AG09309 (cell line): ENCODE measurements at regions not wholly inside any gene's neighbourhood (a gene's known extent, or its start where the extent isn't known, plus 50 kb on each side); places are given as distances from the start of the nearest gene placed in this dataset.

Source experiments
- DNase-seq: peaks from one replicate; pipeline ENCODE4 v3.0.0-alpha.2; 2010; ENCODE audit warnings: low read depth
- H3K4me3 ChIP-seq: 2 replicates; pipeline ENCODE4 v1.5.1; 2011; ENCODE audit warnings: mild to moderate bottlenecking, low read depth, low read length, moderate library complexity; ENCODE audit not compliant: control insufficient read depth
- TF ChIP-seq, protein P1 (sequence below): IDR thresholded peaks from 2 replicates; pipeline ENCODE4 v1.5.1; 2011; ENCODE audit warnings: mild to moderate bottlenecking, low read depth, low read length, inconsistent platforms; ENCODE audit not compliant: insufficient read depth, control insufficient read depth; ENCODE audit errors: missing control alignments

DNA sequence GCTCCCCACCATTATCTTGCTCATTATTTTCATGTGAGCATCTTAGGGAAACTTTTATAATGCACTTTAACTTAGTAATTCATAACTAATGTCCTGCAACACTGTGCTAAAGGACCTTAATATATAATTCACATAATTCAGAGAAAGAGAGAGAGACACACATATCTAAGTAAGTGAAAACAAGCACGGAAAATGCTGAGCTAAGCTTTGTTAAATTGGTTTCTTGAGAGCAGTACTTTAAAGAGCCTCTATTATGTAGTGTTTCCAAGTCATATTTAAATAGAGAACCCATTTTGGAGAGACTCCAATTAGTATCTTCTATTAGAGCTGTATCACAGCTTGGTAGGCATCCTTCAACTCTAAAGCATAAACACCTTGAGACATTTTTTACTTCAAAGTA, 354.1 kb upstream of the SOX14 start:
- DNase-seq, result no peak
- TF ChIP-seq, protein P1, sequence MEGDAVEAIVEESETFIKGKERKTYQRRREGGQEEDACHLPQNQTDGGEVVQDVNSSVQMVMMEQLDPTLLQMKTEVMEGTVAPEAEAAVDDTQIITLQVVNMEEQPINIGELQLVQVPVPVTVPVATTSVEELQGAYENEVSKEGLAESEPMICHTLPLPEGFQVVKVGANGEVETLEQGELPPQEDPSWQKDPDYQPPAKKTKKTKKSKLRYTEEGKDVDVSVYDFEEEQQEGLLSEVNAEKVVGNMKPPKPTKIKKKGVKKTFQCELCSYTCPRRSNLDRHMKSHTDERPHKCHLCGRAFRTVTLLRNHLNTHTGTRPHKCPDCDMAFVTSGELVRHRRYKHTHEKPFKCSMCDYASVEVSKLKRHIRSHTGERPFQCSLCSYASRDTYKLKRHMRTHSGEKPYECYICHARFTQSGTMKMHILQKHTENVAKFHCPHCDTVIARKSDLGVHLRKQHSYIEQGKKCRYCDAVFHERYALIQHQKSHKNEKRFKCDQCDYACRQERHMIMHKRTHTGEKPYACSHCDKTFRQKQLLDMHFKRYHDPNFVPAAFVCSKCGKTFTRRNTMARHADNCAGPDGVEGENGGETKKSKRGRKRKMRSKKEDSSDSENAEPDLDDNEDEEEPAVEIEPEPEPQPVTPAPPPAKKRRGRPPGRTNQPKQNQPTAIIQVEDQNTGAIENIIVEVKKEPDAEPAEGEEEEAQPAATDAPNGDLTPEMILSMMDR, result no peak
- no peak overlapping the region for H3K4me3 ChIP-seq

DNA sequence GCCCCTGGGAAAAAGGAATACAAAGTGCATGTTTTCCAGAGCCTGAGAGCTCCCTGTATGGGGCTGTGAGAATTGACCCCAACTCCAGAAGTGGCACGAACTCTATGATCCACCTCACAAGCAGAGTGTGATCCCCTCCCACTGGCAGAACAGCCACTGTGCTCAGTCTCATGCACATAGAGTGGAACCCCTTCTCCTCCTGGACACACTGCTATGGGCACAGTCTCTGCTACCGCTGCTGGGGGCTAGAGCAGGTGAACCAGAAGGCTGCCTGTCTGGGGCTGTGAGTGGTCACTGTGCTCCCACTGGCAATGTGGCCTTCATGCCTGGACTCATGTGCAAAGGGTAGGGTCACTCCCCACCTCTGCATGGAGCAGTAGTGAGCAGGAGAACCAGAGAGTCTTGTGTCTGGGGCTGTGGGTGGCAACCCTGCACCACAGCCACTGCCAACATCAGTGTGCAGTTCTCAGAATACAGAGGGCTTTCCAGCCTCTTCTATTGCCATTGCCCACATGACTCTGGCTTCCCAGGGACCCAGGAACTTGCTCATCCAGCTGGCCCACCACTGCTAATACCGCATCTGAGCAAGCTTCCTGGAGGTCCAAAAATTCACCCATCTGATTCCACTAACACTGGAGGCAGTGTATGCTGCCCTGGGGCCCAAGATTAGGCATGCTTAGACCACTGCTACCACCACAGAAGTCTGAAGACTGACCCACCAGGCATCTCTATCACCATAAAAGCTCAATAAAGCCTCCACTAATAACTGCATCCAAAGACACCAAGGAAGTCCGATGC, 343.7 kb upstream of the SOX14 start:
- H3K4me3 ChIP-seq, result no peak overlapping the region
- no peak for DNase-seq
- TF ChIP-seq, protein P1, result no peak

DNA sequence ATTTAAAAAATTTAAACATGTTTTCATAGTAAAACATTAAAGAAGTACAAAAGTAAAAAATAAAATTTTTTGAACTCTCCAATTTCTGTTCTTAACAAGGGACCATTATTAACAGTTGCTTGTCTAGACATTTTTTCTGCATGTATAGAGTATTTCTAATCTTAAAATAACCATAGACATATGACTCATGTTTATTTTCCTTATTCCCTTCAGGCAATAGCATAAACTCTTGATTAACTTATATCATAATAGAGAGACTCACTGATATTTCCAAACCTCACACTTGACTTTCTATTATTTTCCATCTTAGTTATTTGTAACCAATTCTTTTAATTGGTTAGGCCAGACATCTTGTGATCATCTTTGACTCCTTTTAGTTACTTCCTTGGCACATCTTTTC, 325.6 kb upstream of the SOX14 start:
- H3K4me3 ChIP-seq, result no peak overlapping the region
- no peak for DNase-seq
- TF ChIP-seq, protein P1, result no peak

DNA sequence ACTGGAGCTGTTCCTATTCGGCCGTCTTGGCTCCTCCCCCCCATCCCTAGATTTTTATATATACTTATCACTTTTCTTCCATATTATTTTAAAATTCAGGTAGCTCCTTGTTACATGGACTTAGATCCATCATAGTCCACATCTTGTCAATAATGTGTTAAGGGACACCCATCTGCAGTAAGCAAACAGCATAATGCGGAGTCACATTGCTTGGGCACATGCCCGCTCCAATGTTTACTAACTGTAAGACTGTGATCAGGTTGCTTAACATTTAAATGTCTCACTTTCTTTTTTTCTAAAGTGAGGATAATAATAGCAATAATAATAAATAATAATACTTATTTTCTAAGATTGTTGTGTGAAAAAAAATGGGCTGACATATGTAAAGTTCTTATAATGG, 303.2 kb upstream of the SOX14 start:
- H3K4me3 ChIP-seq, result no peak overlapping the region
- TF ChIP-seq, protein P1, result no peak
- DNase-seq, result no peak

DNA sequence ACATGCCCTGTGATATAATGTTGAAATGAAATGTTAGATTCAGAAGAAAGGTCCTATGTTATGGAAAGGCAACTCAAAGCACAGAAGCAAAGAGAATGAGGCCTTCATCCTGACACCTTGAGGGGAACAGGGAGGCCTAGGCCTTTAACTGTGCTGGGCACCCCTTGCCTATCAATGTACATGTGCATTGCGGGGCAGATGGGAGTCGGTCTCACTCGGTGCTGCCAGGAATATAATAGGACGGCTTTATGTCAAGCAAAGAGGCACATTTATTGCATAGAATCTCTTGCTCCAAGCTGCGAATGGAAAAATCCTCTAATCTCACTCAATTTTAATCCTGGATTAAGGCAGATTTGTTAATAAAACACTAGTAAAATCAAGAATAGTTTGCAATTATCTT, 301.0 kb upstream of the SOX14 start:
- H3K4me3 ChIP-seq, result no peak overlapping the region
- TF ChIP-seq, protein P1, result no peak
- no peak for DNase-seq

DNA sequence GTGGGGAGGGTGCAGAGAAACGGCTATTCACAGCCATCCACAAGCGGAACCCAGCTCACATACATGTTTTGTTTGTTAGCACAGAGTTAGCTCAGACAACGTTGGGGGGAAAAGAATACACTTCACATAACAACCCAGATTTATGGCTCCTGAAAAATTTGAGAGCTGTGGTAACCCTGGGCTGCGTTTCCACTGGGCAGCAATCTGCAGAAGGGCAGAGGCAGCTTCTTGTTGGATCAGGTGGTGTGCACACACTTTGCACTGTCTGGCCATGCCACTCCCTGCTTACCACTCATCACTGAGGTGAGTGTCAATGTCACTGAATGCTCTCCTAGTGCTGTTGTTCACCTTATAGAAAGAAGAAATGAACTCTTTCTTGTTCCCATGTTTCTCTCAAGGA, 299.8 kb upstream of the SOX14 start:
- no peak for DNase-seq
- TF ChIP-seq, protein P1, result no peak
- H3K4me3 ChIP-seq, result no peak overlapping the region

DNA sequence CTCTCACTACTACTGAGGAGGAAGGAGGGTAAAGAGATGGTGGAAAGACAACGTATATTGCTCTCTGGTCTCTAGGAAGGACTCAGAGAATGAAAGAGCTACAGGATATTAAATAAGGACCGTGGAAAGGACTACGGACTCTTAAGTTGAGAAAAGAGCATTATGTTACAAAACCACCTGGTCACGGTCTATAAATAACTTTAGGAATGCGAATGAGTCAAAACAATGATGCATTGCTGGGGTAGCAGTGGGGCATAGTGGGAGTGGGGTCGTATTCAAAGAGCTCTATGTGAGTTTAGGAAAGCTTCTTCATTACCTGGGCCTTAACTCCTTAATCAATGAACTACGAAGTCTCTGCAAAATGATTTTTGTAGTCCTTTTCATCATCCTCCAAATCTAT, 295.7 kb upstream of the SOX14 start:
- no peak for DNase-seq
- TF ChIP-seq, protein P1, result no peak
- no peak overlapping the region for H3K4me3 ChIP-seq
